HG03457 (cell line): ENCODE measurements at regions not wholly inside any gene's neighbourhood (a gene's known extent, or its start where the extent isn't known, plus 50 kb on each side); places are given as distances from the start of the nearest gene placed in this dataset.
"Not testable (repeated sequence)": the region's sequence is repeated elsewhere in the genome, so short reads cannot be mapped to it uniquely, and the experiment has no call there.

Experiments
- ATAC-seq: cut with Tn5 transposase; IDR thresholded peaks from one replicate; pipeline ENCODE4 v1.9.1; 2021; ENCODE audit warnings: moderate number of reproducible peaks; ENCODE audit not compliant: unreplicated experiment

- no peak for ATAC-seq
Observed at GRCh38 chr14:39734306-39734705, 302.1 kb upstream of the FBXO33 start.

GRCh38 chr14:39733741-39734140 lies 301.5 kb upstream of the FBXO33 start:
- no peak for ATAC-seq

- no peak for ATAC-seq
Observed at GRCh38 chr14:39731912-39732311, 299.7 kb upstream of the FBXO33 start.

GRCh38 chr14:39726563-39726962 lies 294.3 kb upstream of the FBXO33 start:
- no peak for ATAC-seq

- no peak for ATAC-seq
Observed at GRCh38 chr14:39722547-39723273, 290.5 kb upstream of the FBXO33 start.

- no peak for ATAC-seq
Observed at GRCh38 chr14:39716987-39717570, 284.8 kb upstream of the FBXO33 start.

- no peak for ATAC-seq
Observed at GRCh38 chr14:39712293-39712999, 280.2 kb upstream of the FBXO33 start.

- no peak for ATAC-seq
Observed at GRCh38 chr14:39704594-39704993, 272.4 kb upstream of the FBXO33 start.

GRCh38 chr14:39694341-39694740 lies 262.1 kb upstream of the FBXO33 start:
- no peak for ATAC-seq

GRCh38 chr14:39683691-39684260 lies 251.5 kb upstream of the FBXO33 start:
- ATAC-seq: no peak

GRCh38 chr14:39682582-39682981 lies 250.3 kb upstream of the FBXO33 start:
- no peak for ATAC-seq

GRCh38 chr14:39681782-39682399 lies 249.7 kb upstream of the FBXO33 start:
- no peak for ATAC-seq

- peak; percentile 66 for ATAC-seq
Observed at GRCh38 chr14:39680777-39681176, 248.5 kb upstream of the FBXO33 start.

GRCh38 chr14:39673734-39674133 lies 241.5 kb upstream of the FBXO33 start:
- ATAC-seq: no peak

- no peak for ATAC-seq
Observed at GRCh38 chr14:39673270-39673711, 241.1 kb upstream of the FBXO33 start.

- ATAC-seq: no peak
Observed at GRCh38 chr14:39668449-39668848, 236.2 kb upstream of the FBXO33 start.

- ATAC-seq: no peak
Observed at GRCh38 chr14:39666386-39666785, 234.2 kb upstream of the FBXO33 start.

- ATAC-seq: no peak
Observed at GRCh38 chr14:39665075-39665475, 232.8 kb upstream of the FBXO33 start.

GRCh38 chr14:39664646-39665045 lies 232.4 kb upstream of the FBXO33 start:
- ATAC-seq: no peak

GRCh38 chr14:39641224-39641623 lies 209.0 kb upstream of the FBXO33 start:
- peak; percentile 63 for ATAC-seq

- not testable (repeated sequence) for ATAC-seq
Observed at GRCh38 chr14:39639009-39639408, 206.8 kb upstream of the FBXO33 start.
